ENCODE measurements at regions not wholly inside any gene's neighbourhood (a gene's known extent, or its start where the extent isn't known, plus 50 kb on each side); places are given as distances from the start of the nearest gene placed in this dataset.

- H3K79me2 ChIP-seq (ENCODE audit: insufficient read depth, low read length), result no peaks in the 10 kb centered on the region
- no peak overlapping the region for H2AFZ ChIP-seq (ENCODE audit: low read depth, low read length, severe bottlenecking)
- H3K27ac ChIP-seq (ENCODE audit: low read depth, low read length), result no peak overlapping the region
- no peaks in the 10 kb centered on the region for H4K20me1 ChIP-seq (ENCODE audit: low read depth, low read length)
- no peaks in the 10 kb centered on the region for H3K9me2 ChIP-seq (replicated peaks; ENCODE audit: insufficient read depth, low read length)
- H3K4me3 ChIP-seq (ENCODE audit: insufficient read depth, low read length, poor library complexity, severe bottlenecking), result no peak overlapping the region
- H3K9me3 ChIP-seq (ENCODE audit: insufficient read depth, low read length), result no peaks in the 10 kb centered on the region
- H3K4me2 ChIP-seq (ENCODE audit: low read depth, low read length, poor library complexity, severe bottlenecking), result no peak overlapping the region
- no peaks in the 10 kb centered on the region for H3F3A ChIP-seq (ENCODE audit: insufficient read depth)
- H3K27me3 ChIP-seq (ENCODE audit: low read length), result no peaks in the 10 kb centered on the region
- no peaks in the 10 kb centered on the region for H3K36me3 ChIP-seq (ENCODE audit: low read length)
- H3K9ac ChIP-seq (ENCODE audit: low read length), result no peak overlapping the region
- TF ChIP-seq CTCF (IDR thresholded peaks at IDR 0.05; ENCODE audit: insufficient read depth, low read length, poor library complexity, severe bottlenecking) (no peak), EZH2phosphoT487 (conservative IDR thresholded peaks at IDR 0.05; ENCODE audit: low read length) (no peak)
Observed at GRCh38 chr6:5906842-5907241, 99.9 kb downstream of the NRN1 start.

GRCh38 chr6:5906340-5906670 lies 100.4 kb downstream of the NRN1 start:
- Histone ChIP-seq H3K4me2 (ENCODE audit: low read depth, low read length, poor library complexity, severe bottlenecking) (no peak overlapping the region), H3F3A (ENCODE audit: insufficient read depth) (no peaks in the 10 kb centered on the region), H4K20me1 (ENCODE audit: low read depth, low read length) (no peaks in the 10 kb centered on the region), H2AFZ (ENCODE audit: low read depth, low read length, severe bottlenecking) (no peak overlapping the region), H3K36me3 (ENCODE audit: low read length) (no peaks in the 10 kb centered on the region), H3K9me2 (replicated peaks; ENCODE audit: insufficient read depth, low read length) (no peaks in the 10 kb centered on the region), H3K79me2 (ENCODE audit: insufficient read depth, low read length) (no peaks in the 10 kb centered on the region), H3K9ac (ENCODE audit: low read length) (no peak overlapping the region), H3K27me3 (ENCODE audit: low read length) (no peaks in the 10 kb centered on the region), H3K27ac (ENCODE audit: low read depth, low read length) (no peak overlapping the region), H3K9me3 (ENCODE audit: insufficient read depth, low read length) (no peaks in the 10 kb centered on the region), H3K4me3 (ENCODE audit: insufficient read depth, low read length, poor library complexity, severe bottlenecking) (no peak overlapping the region)
- TF ChIP-seq EZH2phosphoT487 (conservative IDR thresholded peaks at IDR 0.05; ENCODE audit: low read length) (no peak), CTCF (IDR thresholded peaks at IDR 0.05; ENCODE audit: insufficient read depth, low read length, poor library complexity, severe bottlenecking) (no peak)

GRCh38 chr6:5905431-5906339 lies 101.0 kb downstream of the NRN1 start:
- Histone ChIP-seq H3F3A (ENCODE audit: insufficient read depth) (no peaks in the 10 kb centered on the region), H3K4me2 (ENCODE audit: low read depth, low read length, poor library complexity, severe bottlenecking) (no peak overlapping the region), H3K9me3 (ENCODE audit: insufficient read depth, low read length) (no peaks in the 10 kb centered on the region), H3K9ac (ENCODE audit: low read length) (no peak overlapping the region), H4K20me1 (ENCODE audit: low read depth, low read length) (no peaks in the 10 kb centered on the region), H3K4me3 (ENCODE audit: insufficient read depth, low read length, poor library complexity, severe bottlenecking) (no peak overlapping the region), H2AFZ (ENCODE audit: low read depth, low read length, severe bottlenecking) (no peak overlapping the region), H3K27ac (ENCODE audit: low read depth, low read length) (no peak overlapping the region), H3K27me3 (ENCODE audit: low read length) (no peaks in the 10 kb centered on the region), H3K9me2 (replicated peaks; ENCODE audit: insufficient read depth, low read length) (no peaks in the 10 kb centered on the region), H3K79me2 (ENCODE audit: insufficient read depth, low read length) (no peaks in the 10 kb centered on the region), H3K36me3 (ENCODE audit: low read length) (no peaks in the 10 kb centered on the region)
- TF ChIP-seq CTCF (IDR thresholded peaks at IDR 0.05; ENCODE audit: insufficient read depth, low read length, poor library complexity, severe bottlenecking), result no peak

Measured in SU-DHL-6 (cell line).